ENCODE measurements at regions not wholly inside any gene's neighbourhood (a gene's known extent, or its start where the extent isn't known, plus 50 kb on each side); places are given as distances from the start of the nearest gene placed in this dataset.

- no peak overlapping the region for H2AFZ ChIP-seq (ENCODE audit: low read length)
- no peaks in the 10 kb centered on the region for H3K4me1 ChIP-seq (ENCODE audit: insufficient read depth, low read length, poor library complexity, severe bottlenecking)
- H3K9ac ChIP-seq (ENCODE audit: low read depth, low read length, poor library complexity, severe bottlenecking): no peak overlapping the region
- H3K4me2 ChIP-seq (ENCODE audit: low read depth, low read length, poor library complexity, severe bottlenecking): no peak overlapping the region
- no peaks in the 10 kb centered on the region for H3K79me2 ChIP-seq (ENCODE audit: insufficient read depth, low read length)
- no peak for TF ChIP-seq CTCF (conservative IDR thresholded peaks at IDR 0.05; ENCODE audit: low read length)
- TF ChIP-seq EZH2phosphoT487 (IDR thresholded peaks at IDR 0.05; ENCODE audit: borderline replicate concordance): no peak
- H4K20me1 ChIP-seq (ENCODE audit: insufficient read depth, low read length, poor library complexity, severe bottlenecking): no peaks in the 10 kb centered on the region
- H3K9me2 ChIP-seq (replicated peaks; ENCODE audit: low read depth, low read length): no peaks in the 10 kb centered on the region
- H3K27me3 ChIP-seq (ENCODE audit: insufficient read depth, low read length, poor library complexity, severe bottlenecking): no peaks in the 10 kb centered on the region
- H3F3A ChIP-seq (ENCODE audit: low read depth): no peaks in the 10 kb centered on the region
- H3K4me3 ChIP-seq (ENCODE audit: low read length, poor library complexity, severe bottlenecking): no peak overlapping the region
- no peaks in the 10 kb centered on the region for H3K9me3 ChIP-seq (ENCODE audit: insufficient read depth, low read depth, low read length)
- H3K36me3 ChIP-seq (ENCODE audit: insufficient read depth, low read length): no peaks in the 10 kb centered on the region
These were observed 1424.4 kb upstream of the SLC39A10 start for GRCh38 chr2:194232600-194232999.

GRCh38 chr2:194223218-194223617 is 1433.8 kb upstream of the SLC39A10 start:
- H3K4me2 ChIP-seq (ENCODE audit: low read depth, low read length, poor library complexity, severe bottlenecking): no peak overlapping the region
- no peak overlapping the region for H3K9ac ChIP-seq (ENCODE audit: low read depth, low read length, poor library complexity, severe bottlenecking)
- H4K20me1 ChIP-seq (ENCODE audit: insufficient read depth, low read length, poor library complexity, severe bottlenecking): no peaks in the 10 kb centered on the region
- H3K79me2 ChIP-seq (ENCODE audit: insufficient read depth, low read length): no peaks in the 10 kb centered on the region
- H3K36me3 ChIP-seq (ENCODE audit: insufficient read depth, low read length): no peaks in the 10 kb centered on the region
- no peak for TF ChIP-seq EZH2phosphoT487 (IDR thresholded peaks at IDR 0.05; ENCODE audit: borderline replicate concordance)
- TF ChIP-seq CTCF (conservative IDR thresholded peaks at IDR 0.05; ENCODE audit: low read length): no peak
- no peak overlapping the region for H3K4me3 ChIP-seq (ENCODE audit: low read length, poor library complexity, severe bottlenecking)
- H3F3A ChIP-seq (ENCODE audit: low read depth): no peaks in the 10 kb centered on the region
- no peaks in the 10 kb centered on the region for H3K9me3 ChIP-seq (ENCODE audit: insufficient read depth, low read depth, low read length)
- no peaks in the 10 kb centered on the region for H3K27me3 ChIP-seq (ENCODE audit: insufficient read depth, low read length, poor library complexity, severe bottlenecking)
- no peaks in the 10 kb centered on the region for H3K9me2 ChIP-seq (replicated peaks; ENCODE audit: low read depth, low read length)
- no peaks in the 10 kb centered on the region for H3K4me1 ChIP-seq (ENCODE audit: insufficient read depth, low read length, poor library complexity, severe bottlenecking)
- no peak overlapping the region for H2AFZ ChIP-seq (ENCODE audit: low read length)

GRCh38 chr2:194214192-194214591 is 1442.8 kb upstream of the SLC39A10 start:
- H3K79me2 ChIP-seq (ENCODE audit: insufficient read depth, low read length): no peaks in the 10 kb centered on the region
- H2AFZ ChIP-seq (ENCODE audit: low read length): no peak overlapping the region
- no peaks in the 10 kb centered on the region for H4K20me1 ChIP-seq (ENCODE audit: insufficient read depth, low read length, poor library complexity, severe bottlenecking)
- TF ChIP-seq EZH2phosphoT487 (IDR thresholded peaks at IDR 0.05; ENCODE audit: borderline replicate concordance) (no peak), CTCF (conservative IDR thresholded peaks at IDR 0.05; ENCODE audit: low read length) (no peak)
- H3K27me3 ChIP-seq (ENCODE audit: insufficient read depth, low read length, poor library complexity, severe bottlenecking): no peaks in the 10 kb centered on the region
- H3K9me2 ChIP-seq (replicated peaks; ENCODE audit: low read depth, low read length): no peaks in the 10 kb centered on the region
- H3K36me3 ChIP-seq (ENCODE audit: insufficient read depth, low read length): no peaks in the 10 kb centered on the region
- no peak overlapping the region for H3K9ac ChIP-seq (ENCODE audit: low read depth, low read length, poor library complexity, severe bottlenecking)
- H3K9me3 ChIP-seq (ENCODE audit: insufficient read depth, low read depth, low read length): no peaks in the 10 kb centered on the region
- no peak overlapping the region for H3K4me2 ChIP-seq (ENCODE audit: low read depth, low read length, poor library complexity, severe bottlenecking)
- H3K4me3 ChIP-seq (ENCODE audit: low read length, poor library complexity, severe bottlenecking): no peak overlapping the region
- no peaks in the 10 kb centered on the region for H3K4me1 ChIP-seq (ENCODE audit: insufficient read depth, low read length, poor library complexity, severe bottlenecking)
- H3F3A ChIP-seq (ENCODE audit: low read depth): no peaks in the 10 kb centered on the region
